Urothelium cell line (cell line): ENCODE measurements at regions not wholly inside any gene's neighbourhood (a gene's known extent, or its start where the extent isn't known, plus 50 kb on each side); places are given as distances from the start of the nearest gene placed in this dataset.

Source experiments
- DNase-seq: peaks from one replicate; pipeline ENCODE4 v3.0.0; 2011; ENCODE audit warnings: low spot score, mixed read lengths
- FAIRE-seq: peaks from 2 replicates; lab custom pipeline; 2011; peaks lifted over from hg19 to GRCh38; lab: Jason Lieb, UNC

DNA sequence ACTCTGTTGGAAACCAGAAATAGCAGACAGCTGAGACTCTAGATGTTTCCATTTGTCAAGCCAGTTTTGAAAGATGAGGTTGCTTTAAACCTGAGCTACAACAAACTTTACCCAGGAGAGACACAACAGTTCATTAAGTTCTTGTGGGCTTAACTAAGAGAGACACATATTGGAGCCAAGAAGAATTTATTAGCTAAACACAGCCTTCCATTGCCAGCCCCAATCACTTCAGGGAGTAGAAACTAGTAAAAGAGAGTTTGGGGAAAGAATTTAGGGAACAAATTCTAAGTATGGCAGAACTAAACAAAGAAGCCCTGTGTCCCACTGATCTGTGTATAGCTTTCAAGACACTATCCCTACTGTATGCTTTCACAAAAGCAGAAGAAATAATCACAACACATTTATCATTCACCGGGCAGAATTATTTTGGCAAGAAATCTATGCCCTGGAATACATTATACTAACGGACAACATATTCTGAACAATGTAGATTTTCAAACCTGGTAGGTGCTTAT, 87.3 kb upstream of the KAZN start:
- no peak for DNase-seq
- FAIRE-seq = no peak

DNA sequence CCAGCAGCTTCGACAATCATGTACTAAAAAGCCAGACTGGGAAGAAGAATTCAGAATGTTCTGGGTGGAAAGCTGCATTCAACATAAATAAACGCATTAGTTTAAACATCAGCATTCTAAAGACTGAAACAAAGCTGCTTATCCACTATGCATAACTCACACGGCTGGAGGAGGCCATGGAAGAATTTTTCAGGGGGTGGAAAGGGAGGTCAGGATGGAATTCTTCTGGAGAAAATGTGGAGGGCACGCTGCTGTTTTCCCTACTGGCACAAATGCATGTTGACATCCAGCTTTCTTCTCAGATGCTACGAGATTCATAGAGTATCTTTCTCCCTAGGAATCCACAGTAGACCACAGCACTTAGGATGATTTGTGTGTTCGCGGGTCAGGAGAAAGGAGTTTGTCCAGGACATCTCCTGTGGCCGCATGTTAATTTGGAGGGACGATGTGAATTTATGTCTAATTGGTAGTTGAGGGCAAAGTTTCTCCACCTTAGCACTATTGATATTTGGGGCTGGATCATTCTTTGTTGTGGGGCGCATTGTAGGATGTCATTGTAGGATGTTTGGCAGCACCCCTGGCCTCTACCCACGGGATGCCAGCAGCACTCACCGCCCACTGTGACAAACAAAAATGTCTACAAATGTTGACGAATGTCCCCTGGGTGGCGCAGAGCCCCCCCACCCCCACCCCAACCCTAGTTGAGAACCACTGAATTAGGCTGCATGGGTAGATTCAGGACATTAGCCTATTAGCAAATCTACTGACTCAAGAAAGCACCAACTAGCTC, 86.5 kb upstream of the KAZN start:
- no peak for FAIRE-seq

DNA sequence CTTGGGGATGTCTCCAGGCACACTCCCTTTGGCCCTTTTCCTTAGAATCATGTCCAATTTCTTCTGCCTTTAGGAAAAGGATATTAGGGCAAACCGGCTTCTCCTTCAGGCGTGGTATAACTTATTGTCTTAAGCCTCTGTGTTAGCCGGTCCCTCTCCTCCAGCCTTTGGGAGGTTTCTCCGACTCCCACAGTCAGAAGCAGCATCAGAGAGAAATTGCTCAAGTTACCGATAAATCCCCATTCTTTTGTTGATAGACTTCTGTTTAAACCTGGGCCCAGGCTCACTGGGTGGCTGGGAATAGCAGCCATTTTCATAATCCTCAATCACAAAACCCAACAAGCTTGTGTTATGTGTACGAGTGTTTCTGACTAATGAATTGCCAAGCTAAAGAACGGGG, 85.4 kb upstream of the KAZN start:
- FAIRE-seq (no peak), DNase-seq (no peak)

More for the DNA sequence above, 86.5 kb upstream of the KAZN start:
- DNase-seq = no peak

DNA sequence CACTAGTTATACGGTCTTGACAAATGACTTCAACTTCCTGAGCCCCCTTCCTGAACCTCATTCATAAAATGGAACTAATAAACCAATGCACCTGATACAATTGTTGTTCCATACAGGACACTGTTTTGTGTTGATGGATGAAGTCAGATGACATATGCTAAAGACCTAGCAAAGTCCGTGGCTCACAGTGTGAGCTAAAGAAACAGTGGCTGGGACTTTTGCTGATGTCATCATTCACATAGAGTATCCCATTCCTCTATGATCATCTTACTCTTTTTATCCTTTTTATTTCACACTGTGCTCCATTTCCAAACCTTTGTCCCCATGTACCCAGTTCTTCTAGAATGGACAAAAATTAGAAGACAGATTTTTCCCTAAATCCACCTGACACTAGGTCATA, 83.7 kb upstream of the KAZN start:
- no peak for DNase-seq
- FAIRE-seq = no peak

DNA sequence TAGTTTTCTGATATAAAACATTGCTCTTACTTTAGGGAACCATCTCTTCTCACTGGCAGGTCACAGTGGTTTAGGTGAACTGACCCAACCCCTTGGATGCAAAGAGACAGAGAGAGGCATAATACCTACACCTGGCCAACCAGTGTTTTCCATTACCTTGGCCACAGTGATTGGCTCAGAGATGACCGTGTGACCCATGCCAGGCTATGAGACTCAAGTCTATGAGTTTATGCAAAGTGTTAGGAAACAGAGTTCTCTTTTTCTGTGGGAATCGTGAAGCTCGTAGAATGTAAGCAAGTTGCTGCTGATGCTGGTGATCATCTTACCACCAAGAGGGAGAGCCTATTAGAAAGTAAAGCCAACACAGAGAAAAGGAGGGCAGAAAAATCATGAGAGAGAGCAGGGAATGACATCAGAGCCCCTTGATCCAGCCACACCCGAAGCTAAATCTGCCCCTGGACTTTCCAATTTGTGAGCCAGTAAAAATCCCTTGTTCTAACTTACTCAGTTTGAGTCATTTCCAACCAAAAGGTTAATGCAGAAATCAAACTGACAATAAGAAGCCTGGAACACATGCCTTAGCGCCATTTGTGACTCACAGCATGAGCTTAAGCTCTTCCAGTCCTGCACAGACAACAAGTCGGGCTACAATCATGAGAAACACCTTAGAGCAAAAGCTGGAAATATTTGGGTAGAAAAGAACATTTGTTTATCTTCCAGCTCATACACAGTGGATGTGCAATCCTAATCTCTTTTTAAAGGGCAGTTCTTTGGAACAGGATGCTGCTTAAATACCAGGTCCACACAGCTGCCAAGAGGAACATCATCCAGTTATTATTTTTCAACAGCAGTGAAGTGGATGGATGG, 81.3 kb upstream of the KAZN start:
- DNase-seq = peak; percentile 13
- no peak for FAIRE-seq

DNA sequence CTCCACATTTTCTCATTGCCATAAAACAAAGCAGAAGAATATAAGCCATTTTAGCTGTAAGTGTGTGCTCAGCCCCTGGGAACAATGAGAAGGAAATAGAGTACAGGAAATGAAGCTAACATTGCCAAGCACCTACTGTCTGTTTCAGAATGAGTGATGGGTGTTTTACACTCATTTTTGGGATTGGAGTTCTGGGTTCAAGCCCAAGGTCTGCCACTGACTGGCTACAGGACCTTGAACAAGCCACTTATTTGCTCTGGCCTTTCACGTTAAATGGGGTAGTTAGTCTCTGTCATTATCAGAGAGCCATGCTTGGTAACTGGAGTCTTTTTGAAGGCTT, 80.7 kb upstream of the KAZN start:
- FAIRE-seq (no peak), DNase-seq (no peak)

DNA sequence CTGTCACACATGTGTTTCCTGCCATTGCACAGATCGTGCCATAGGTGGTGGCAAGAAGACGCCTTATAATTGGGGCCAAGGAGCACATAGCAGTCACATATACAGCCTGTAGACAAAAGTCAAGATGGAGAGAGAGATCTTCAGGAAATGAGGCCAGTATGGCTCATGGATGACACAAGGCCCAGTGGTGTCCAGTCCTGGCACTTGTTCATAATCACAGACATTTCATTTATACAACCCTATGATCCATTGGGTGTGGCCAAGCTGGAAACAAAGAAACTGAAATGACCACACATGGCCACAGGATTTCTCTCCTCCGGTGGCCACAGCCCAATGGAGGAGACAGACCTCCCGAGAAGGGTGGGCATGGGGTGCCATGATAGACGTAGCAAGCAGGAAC, 78.5 kb upstream of the KAZN start:
- FAIRE-seq = no peak

DNA sequence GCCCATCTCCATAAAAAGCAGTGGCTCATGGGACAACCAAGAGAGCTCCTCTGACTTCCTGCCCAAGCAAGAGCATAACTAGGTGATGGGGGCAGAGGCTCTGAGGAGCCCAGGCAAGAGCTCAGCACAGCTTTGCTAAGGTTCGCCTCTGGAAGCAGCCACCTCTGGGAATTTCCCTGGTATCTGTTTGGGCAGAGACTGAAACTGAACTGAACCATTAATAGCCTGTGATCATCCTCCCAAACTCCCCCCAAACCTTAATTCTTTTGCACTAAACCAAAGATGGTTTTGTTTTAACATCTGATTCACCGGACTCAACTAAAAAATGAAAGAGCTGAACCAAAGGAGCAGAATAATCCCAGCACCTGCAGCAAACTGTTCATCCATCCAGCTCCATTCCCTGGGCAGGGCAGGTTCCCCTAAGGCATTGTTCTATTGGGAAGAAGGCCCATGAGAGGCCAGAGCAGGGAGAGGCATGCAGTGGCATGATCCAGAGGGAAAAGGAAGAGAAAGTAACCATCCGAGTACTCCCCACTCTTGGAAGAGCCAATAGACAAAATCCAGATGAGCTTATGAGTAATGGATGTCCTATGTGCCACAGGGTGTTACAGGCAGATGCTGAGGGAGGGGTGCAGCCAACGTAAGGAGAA, 77.8 kb upstream of the KAZN start:
- DNase-seq = no peak
- FAIRE-seq = no peak

More for the DNA sequence above, 78.5 kb upstream of the KAZN start:
- DNase-seq = no peak

DNA sequence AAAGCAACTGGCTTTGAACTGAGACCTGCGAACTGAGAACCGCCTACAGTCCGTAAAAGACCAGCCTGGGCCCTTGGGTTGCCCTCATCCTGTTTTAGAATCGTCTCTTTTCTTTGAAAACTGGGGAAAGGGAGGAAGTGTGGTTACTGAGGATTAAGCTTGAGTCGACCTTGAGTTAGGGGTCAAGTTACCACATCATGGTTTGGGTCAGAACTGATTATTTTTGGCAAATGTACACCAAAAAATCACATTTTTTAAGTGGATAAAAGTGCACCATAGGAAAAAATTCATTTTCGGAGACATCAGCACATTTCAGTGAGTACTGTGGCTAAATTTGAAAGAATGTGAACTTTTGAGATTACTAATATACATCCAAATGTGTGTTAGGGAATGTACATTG, 76.9 kb upstream of the KAZN start:
- no peak for FAIRE-seq
- no peak for DNase-seq

DNA sequence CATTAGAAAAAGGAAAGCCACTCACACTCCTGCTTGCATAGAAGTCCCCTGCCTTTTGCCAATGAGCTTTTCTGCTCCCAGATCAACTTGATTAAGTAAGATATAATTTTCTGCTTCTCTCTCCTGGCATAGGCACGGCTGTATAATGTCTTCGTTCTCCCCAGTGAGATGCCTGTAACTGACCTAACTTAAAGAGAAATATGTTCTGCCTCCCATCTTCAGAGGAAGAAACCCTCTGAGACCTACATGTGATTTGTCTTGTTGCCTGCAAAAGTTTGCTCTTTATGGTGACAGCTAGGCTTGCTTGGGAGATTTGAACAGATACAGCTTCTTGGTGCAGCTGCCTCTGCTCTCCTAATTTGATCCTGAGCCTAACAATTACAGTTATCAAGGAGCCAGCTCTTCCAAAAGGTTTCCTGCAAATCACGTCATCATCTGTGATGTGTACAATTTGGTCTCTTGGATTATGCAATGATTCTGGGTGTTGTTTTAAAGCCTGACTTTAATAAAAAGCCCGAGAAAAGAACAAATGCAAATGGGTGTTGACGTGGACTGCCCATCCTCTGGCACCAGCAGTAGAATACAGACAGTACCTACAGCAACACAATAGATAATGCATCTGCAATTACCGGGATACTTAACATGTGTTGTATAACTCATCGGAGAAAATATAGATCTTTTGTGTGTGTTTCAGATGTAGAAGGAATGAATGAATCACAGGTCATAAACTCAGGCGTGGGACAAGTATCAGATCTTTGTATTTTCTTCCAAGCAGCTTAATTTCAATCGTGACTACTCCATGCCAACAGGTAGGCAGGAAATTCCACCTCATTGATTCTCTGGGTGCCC, 76.2 kb upstream of the KAZN start:
- FAIRE-seq (peak; percentile 52), DNase-seq (peak; percentile 38)

DNA sequence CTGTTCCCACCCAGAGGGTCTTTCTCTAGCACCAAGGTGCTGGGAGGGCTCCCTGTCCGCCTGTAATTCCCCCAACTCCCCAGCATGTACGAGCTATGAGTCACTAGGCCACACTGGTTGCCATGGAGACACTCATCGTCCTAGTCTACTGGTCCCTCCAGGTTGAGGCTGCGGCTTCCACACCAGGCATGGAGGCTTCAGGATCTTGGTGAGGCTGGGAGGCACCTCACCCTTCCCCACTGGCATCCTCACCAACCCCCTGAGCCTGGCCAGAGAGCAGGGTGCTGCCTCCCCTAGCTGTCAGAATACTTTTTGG, 75.6 kb upstream of the KAZN start:
- DNase-seq (peak; percentile 92), FAIRE-seq (peak; percentile 70)

DNA sequence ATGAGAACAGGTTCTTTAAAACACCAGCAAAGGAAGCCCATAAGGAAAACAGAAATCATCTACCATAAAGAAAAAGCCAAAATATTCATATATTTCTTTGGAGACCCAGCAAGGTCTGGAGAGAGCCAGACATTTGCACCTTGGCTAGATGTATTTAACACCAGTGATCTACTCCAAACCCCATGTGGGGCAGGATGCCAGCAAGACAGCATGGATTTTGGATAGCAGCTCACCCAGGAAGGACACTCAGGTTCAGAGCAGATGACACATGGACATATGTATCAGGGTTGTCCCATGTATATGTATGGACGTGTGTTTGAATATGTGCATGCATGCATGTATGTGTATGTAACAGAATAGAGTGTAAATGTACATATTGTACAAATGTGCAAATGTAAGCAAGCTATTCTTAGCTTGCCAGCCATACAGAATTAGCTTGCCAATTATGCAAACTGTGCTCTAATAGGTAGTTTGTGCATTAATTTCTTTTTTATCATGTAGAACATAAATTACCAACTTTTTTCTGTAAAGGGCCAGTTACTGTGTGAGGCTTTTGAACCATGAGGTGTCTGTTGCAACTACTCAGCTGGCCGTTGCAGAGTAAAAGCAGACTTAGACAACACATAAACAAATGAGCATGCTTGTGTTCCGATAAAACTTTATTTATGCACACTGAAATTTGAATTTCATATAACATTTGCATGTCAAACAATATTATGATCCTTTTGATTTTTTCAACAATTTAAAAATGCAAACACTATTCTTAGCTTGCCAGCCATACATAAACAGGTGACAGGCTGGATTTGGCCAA, 73.5 kb upstream of the KAZN start:
- no peak for FAIRE-seq

DNA sequence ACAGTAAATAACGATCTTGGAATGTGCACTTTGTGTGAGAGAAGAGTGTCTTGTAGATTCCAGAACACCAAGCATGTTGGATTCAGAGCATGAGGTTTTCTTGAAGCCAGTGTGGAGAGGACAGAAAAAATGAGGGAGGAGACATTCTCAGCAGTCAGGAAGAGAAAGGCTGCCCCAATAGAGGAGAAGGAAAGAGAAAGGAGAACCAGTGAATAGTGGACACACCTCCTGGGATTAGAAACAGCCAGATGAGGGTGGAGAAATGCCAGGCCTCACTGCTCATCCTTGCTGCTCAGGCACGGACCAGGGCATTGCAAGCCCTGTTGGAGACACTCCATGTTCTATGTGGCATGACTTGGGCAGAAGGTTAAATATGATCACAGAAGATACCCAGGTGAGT, 69.0 kb upstream of the KAZN start:
- FAIRE-seq (no peak), DNase-seq (no peak)

More for the DNA sequence above, 73.5 kb upstream of the KAZN start:
- no peak for DNase-seq

DNA sequence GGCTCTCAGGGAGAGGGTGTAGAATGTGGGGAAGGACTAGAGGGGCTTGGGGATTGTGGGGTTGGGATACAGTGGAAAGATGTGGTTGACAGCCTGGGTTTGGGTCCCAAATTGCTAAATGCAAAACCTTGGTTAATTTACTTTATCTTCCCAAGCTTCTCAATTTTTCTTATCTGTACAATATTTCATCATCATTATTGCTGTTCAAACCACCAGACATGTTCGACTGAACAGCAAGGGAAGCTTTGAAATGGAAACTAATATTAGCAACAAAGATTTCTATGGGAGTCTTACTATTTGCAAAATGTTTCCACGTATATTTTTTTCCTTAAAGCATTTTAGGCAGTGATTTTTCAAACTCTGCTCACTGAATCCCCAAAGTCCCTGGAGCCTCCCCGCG, 67.0 kb upstream of the KAZN start:
- no peak for FAIRE-seq
- DNase-seq = no peak

DNA sequence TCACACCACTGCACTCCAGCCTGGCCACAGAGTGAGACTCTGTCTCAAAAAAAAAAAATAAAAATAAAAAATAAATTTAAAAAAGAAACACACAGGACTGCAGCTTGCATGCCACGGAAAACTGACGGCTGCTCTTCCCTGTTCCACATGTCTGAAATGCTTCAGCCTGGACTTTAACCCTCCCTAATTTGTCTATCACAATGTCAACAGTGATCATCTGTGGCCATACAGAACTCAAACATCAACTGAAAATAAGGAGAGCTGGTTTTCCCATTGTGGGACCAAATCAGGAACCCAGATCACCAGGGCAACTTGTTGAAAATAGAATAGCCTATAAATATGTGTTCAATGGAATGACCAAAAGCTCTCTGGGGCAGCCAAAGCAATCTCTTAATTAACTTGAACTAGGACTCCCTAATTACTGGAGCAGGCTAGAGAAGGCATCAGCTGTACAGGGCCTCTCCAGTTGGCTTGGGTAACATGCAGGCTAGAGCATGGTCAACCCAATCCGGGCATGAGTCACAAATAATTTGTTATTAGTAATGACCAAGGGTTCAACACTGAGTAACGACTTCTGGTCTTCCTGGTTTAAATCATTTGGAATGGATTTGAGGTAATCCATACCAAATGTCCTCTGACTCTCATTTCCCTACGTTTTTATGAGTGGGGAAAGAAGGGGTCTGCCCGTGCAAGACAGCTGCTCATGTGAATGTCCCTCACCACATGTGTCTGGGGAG, 62.7 kb upstream of the KAZN start:
- FAIRE-seq = no peak
- no peak for DNase-seq

DNA sequence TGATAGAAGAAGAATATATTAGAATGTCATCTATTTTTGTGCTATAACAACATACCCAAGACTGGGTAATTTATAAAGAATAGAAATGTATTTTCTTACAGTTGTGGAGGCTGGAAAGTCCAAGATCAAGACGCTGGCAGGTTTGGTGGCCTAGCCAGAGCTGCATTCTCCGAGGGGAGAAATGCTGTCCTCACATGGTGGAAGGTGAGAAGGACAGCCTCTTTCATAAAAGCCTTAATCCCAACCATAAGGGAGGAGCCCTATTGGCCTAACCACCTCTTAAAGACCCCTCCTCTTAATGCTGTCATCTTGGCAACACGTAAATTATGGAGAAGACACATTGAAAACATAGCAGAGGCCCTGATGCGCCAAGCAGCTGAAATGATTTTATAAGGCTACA, 60.1 kb upstream of the KAZN start:
- DNase-seq (no peak), FAIRE-seq (no peak)

DNA sequence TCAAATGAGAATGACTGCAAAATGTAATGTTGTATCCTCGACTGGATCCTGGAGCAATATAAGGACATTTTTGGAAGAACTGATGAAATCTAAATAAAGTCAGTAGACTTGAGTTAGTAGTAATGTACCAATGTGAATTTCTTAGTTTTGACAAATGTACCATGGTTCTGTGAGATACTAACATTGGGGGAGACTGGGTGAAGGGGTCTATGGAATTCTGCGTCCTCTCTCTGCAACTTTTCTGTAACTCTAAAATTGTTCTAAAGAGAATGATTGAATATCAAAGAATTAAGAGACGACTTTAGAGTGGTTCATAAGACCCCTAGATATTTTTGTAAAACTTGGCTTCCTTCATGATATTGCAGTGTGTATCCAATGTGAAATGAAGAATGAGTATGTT, 59.2 kb upstream of the KAZN start:
- no peak for DNase-seq
- no peak for FAIRE-seq

DNA sequence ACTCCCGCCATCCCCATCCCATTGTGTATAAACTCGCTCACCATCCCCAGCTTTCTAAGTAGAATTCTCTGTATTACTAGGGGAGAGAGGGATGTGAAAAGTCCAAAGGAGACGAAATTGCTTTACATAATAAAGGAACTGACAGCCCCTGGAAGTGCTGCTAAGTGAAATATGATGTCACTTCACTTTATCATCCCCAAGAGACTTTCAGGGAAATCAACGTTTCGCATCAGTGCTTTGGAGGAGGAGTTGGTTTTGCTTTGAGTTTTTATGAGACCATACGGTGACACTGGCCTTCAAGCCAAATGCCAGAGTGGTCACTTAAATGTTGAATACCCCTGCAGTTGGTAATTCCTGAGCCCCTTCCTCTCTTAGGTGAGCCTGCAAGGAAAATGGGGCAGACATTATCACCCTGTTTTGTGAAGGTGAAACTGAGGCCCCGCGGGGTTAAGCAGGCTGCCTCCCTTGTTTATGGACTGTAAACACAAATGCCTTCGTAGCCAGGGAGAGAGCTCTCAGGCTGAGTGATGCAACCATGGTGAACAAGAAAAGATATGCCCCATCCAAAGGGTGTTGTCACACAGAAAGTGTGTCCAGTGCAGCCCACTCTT, 58.4 kb upstream of the KAZN start:
- no peak for DNase-seq
- no peak for FAIRE-seq

DNA sequence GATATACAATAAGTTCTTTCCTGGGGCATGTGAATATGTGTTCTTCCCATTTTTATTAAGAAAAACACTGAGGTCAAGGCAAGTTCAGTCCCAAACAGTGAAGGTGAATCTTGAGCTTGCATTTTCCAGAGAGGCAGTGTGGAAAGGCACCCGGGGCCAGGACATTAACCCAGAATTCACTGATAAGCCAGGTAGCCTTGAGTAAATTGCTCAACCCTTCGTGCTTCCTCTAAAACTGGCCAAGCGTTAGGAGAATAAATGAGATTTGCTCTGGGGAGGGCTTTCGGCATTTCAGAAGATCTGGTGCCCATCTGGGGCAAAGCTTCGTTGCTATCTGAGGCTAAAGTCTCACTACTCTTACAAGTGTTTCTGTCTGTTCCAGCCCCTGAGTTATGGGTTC, 57.1 kb upstream of the KAZN start:
- FAIRE-seq = no peak

More for the DNA sequence above, 57.1 kb upstream of the KAZN start:
- DNase-seq = no peak
